KMS-11 (cell line): ENCODE measurements at regions not wholly inside any gene's neighbourhood (a gene's known extent, or its start where the extent isn't known, plus 50 kb on each side); places are given as distances from the start of the nearest gene placed in this dataset.

Source experiments
- H2AFZ ChIP-seq: fragments of 200-600 bp; sonication (generic); 2 replicates; pipeline ENCODE4 v1.6.1; 2016; ENCODE audit warnings: antibody characterized with exemption, mixed run types, low read depth
- H3K27ac ChIP-seq: fragments of 200-600 bp; sonication (generic); 2 replicates; pipeline ENCODE4 v1.6.1; 2016; ENCODE audit warnings: mild to moderate bottlenecking, mixed run types
- H3K27me3 ChIP-seq: fragments of 200-600 bp; sonication (generic); 2 replicates; pipeline ENCODE4 v1.6.1; 2017; ENCODE audit warnings: mild to moderate bottlenecking, low read depth, mixed run types, moderate library complexity; ENCODE audit not compliant: insufficient read depth
- H3K36me3 ChIP-seq: fragments of 200-600 bp; sonication (generic); 2 replicates; pipeline ENCODE4 v1.6.1; 2017; ENCODE audit warnings: mild to moderate bottlenecking, mixed run types; ENCODE audit not compliant: insufficient read depth
- H3K4me1 ChIP-seq: fragments of 200-600 bp; sonication (generic); 2 replicates; pipeline ENCODE4 v1.6.1; 2016; ENCODE audit warnings: mild to moderate bottlenecking, low read depth, mixed run types; ENCODE audit not compliant: poor library complexity, severe bottlenecking
- H3K4me2 ChIP-seq: fragments of 200-600 bp; sonication (generic); 2 replicates; pipeline ENCODE4 v1.7.0; 2016; ENCODE audit warnings: mild to moderate bottlenecking, mixed run types
- H3K4me3 ChIP-seq: fragments of 200-600 bp; sonication (generic); IDR thresholded peaks from 2 replicates; pipeline ENCODE4 v1.6.1; 2017; ENCODE audit warnings: low read depth, low read length, mixed read lengths; ENCODE audit not compliant: insufficient read depth
- H3K79me2 ChIP-seq: fragments of 200-600 bp; sonication (generic); 2 replicates; pipeline ENCODE4 v1.6.1; 2016; ENCODE audit warnings: low read depth, mixed run types; ENCODE audit not compliant: insufficient read depth
- H3K9ac ChIP-seq: fragments of 200-600 bp; sonication (generic); 2 replicates; pipeline ENCODE4 v1.6.1; 2016; ENCODE audit warnings: mild to moderate bottlenecking, mixed run types
- H4K20me1 ChIP-seq: fragments of 200-600 bp; sonication (generic); 2 replicates; pipeline ENCODE4 v1.6.1; 2016; ENCODE audit warnings: mild to moderate bottlenecking, mixed run types; ENCODE audit not compliant: insufficient read depth
- TF ChIP-seq, protein P1 (sequence below): fragments of 200-600 bp; sonication (generic); conservative IDR thresholded peaks from 2 replicates; pipeline ENCODE4 v1.6.1; 2017; ENCODE audit warnings: low read depth, mild to moderate bottlenecking, antibody characterized with exemption, low read length, moderate library complexity, mixed read lengths

DNA sequence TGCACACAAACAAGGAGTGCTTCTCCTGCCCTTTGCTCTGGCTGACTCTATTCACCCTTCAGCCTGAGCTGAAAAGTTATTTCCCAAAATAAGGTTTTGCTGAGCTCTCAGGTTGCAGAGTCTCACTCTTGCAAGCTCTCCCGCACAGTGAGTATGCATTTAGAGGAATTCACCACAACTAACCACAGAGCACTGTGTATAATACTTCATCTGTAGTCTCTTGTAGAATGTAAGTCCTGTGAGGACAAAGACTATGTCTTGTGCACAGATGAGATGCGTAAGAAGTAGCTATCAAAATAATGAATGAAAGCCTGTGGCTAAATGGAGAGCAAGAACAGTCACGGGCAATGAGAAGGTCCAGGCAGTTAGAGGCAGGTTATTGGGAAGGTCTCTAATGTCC is 156.5 kb upstream of the SLCO3A1 start:
- H3K36me3 ChIP-seq = no peaks in the 10 kb centered on the region
- no peak overlapping the region for H3K9ac ChIP-seq
- no peak overlapping the region for H3K4me3 ChIP-seq
- H2AFZ ChIP-seq = no peak overlapping the region
- H3K27ac ChIP-seq = no peak overlapping the region
- no peaks in the 10 kb centered on the region for H4K20me1 ChIP-seq
- no peaks in the 10 kb centered on the region for H3K27me3 ChIP-seq
- H3K4me1 ChIP-seq = no peaks in the 10 kb centered on the region
- H3K79me2 ChIP-seq = no peaks in the 10 kb centered on the region
- no peak overlapping the region for H3K4me2 ChIP-seq
- TF ChIP-seq, protein P1, sequence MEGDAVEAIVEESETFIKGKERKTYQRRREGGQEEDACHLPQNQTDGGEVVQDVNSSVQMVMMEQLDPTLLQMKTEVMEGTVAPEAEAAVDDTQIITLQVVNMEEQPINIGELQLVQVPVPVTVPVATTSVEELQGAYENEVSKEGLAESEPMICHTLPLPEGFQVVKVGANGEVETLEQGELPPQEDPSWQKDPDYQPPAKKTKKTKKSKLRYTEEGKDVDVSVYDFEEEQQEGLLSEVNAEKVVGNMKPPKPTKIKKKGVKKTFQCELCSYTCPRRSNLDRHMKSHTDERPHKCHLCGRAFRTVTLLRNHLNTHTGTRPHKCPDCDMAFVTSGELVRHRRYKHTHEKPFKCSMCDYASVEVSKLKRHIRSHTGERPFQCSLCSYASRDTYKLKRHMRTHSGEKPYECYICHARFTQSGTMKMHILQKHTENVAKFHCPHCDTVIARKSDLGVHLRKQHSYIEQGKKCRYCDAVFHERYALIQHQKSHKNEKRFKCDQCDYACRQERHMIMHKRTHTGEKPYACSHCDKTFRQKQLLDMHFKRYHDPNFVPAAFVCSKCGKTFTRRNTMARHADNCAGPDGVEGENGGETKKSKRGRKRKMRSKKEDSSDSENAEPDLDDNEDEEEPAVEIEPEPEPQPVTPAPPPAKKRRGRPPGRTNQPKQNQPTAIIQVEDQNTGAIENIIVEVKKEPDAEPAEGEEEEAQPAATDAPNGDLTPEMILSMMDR = no peak

DNA sequence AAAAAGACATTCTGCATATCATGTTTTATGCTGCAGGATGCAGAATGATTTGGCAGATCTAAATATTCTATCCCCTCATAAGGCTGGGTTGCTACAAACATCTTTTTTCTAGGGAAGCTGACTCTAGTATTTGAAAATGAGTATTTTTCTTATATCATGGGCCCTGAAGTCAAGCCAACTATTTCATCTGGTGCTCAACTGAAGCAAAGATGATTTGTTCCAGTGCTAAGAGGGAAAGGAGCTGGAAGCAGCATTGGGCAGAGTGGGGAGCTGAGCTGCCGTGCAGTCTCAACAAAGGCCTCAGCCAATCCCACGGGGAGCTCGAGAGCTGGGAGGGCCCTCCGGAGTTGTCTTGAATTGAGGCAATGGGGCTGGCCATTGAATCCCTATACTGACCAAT is 155.3 kb upstream of the SLCO3A1 start:
- Histone ChIP-seq H3K4me2 (no peak overlapping the region), H3K36me3 (no peaks in the 10 kb centered on the region), H3K27me3 (no peaks in the 10 kb centered on the region), H3K4me1 (no peaks in the 10 kb centered on the region), H4K20me1 (no peaks in the 10 kb centered on the region), H3K9ac (no peak overlapping the region), H3K27ac (no peak overlapping the region), H2AFZ (no peak overlapping the region), H3K4me3 (no peak overlapping the region), H3K79me2 (no peaks in the 10 kb centered on the region)
- TF ChIP-seq, protein P1 = no peak

DNA sequence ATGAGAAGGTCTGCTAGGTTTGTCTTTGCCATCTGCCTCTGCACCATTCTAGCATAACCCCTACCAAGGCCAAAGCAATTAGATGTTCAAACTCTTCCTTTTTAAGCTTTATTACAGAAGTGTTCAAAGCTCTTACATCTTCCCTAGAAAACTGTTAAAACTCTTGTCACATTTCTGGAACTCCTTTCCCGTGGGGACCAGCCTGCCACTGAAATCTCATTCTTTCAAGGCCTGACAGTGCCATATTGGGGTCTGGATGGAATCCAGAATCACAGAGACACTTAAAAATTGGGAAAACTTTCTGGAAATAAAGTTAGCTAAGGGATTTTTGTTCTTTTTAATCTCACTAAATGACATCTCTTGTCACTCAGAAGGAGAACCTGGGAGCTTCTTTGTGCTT is 153.8 kb upstream of the SLCO3A1 start:
- TF ChIP-seq, protein P1 = no peak
- Histone ChIP-seq H3K36me3 (no peaks in the 10 kb centered on the region), H3K4me2 (no peak overlapping the region), H3K4me3 (no peak overlapping the region), H3K9ac (no peak overlapping the region), H4K20me1 (no peaks in the 10 kb centered on the region), H3K79me2 (no peaks in the 10 kb centered on the region), H3K4me1 (no peaks in the 10 kb centered on the region), H3K27ac (no peak overlapping the region), H3K27me3 (no peaks in the 10 kb centered on the region), H2AFZ (no peak overlapping the region)

DNA sequence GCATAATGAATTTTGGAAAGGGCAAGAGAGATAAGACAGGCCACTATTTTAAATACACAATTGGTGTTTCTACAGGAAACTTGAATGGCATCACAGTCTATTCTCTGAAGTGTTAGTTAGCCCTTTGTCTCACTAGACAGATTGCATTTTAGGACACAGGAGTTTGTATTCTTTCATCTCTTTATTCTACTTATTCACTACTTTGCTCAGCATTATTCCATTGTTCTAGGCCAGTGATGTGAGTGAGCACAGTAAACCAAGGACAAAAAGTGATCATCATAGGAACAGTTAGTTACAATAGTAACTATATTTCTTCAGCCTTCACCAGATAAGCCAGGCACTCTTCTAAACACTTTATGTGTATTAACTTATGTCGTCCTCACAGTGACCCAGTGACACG is 150.2 kb upstream of the SLCO3A1 start:
- no peak overlapping the region for H3K4me3 ChIP-seq
- no peaks in the 10 kb centered on the region for H3K27me3 ChIP-seq
- H3K36me3 ChIP-seq = no peaks in the 10 kb centered on the region
- H3K4me2 ChIP-seq = no peak overlapping the region
- no peak overlapping the region for H2AFZ ChIP-seq
- peaks cover 9% of the 10 kb centered on the region for H3K4me1 ChIP-seq
- H3K79me2 ChIP-seq = no peaks in the 10 kb centered on the region
- H3K27ac ChIP-seq = no peak overlapping the region
- H3K9ac ChIP-seq = no peak overlapping the region
- H4K20me1 ChIP-seq = no peaks in the 10 kb centered on the region
- TF ChIP-seq, protein P1 = no peak

DNA sequence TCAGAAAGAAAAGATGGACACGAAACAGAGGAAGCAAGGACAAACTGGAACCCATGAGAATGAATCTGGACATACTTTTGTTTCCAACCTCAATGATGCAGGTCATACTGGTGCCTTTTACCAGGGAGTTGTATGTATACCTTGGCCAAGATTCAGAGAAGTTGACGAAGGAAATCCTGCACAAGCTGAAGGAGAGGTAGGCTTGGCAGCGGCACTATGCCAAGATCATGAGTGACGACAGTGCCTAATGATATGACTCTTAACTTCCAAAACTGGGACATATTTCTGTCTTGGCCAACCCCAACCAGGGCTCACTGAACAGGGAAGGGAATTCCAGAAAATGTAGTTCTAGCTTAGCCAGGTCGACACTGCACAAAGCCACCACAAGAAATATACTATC is 149.2 kb upstream of the SLCO3A1 start:
- Histone ChIP-seq H3K27me3 (no peaks in the 10 kb centered on the region), H3K79me2 (no peaks in the 10 kb centered on the region), H3K27ac (no peak overlapping the region), H2AFZ (no peak overlapping the region), H3K4me1 (peaks cover 9% of the 10 kb centered on the region), H4K20me1 (no peaks in the 10 kb centered on the region), H3K9ac (no peak overlapping the region), H3K4me3 (no peak overlapping the region), H3K36me3 (no peaks in the 10 kb centered on the region), H3K4me2 (no peak overlapping the region)
- TF ChIP-seq, protein P1 = no peak
